ENCODE measurements at regions not wholly inside any gene's neighbourhood (a gene's known extent, or its start where the extent isn't known, plus 50 kb on each side); places are given as distances from the start of the nearest gene placed in this dataset.

DNA sequence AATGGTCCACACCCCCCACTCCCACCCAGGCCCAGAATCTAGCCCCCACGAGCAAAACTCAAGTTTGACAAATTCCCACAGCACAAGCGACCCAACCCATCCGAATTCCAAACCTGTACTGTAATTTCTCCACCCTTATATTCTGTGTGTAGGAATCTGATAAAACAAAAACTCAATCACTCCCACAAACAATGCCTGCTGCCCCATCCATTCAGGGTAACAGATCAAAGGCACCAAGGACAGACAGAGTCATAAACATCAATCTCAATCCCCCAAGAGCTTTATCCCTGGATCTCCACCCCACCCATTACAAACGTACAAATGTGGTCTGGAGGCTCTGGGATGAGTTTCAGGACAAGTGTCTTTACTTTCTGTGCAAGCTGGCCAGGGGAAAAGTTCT, 157.8 kb downstream of the AXIN2 start:
- DNase-seq: no peak

DNA sequence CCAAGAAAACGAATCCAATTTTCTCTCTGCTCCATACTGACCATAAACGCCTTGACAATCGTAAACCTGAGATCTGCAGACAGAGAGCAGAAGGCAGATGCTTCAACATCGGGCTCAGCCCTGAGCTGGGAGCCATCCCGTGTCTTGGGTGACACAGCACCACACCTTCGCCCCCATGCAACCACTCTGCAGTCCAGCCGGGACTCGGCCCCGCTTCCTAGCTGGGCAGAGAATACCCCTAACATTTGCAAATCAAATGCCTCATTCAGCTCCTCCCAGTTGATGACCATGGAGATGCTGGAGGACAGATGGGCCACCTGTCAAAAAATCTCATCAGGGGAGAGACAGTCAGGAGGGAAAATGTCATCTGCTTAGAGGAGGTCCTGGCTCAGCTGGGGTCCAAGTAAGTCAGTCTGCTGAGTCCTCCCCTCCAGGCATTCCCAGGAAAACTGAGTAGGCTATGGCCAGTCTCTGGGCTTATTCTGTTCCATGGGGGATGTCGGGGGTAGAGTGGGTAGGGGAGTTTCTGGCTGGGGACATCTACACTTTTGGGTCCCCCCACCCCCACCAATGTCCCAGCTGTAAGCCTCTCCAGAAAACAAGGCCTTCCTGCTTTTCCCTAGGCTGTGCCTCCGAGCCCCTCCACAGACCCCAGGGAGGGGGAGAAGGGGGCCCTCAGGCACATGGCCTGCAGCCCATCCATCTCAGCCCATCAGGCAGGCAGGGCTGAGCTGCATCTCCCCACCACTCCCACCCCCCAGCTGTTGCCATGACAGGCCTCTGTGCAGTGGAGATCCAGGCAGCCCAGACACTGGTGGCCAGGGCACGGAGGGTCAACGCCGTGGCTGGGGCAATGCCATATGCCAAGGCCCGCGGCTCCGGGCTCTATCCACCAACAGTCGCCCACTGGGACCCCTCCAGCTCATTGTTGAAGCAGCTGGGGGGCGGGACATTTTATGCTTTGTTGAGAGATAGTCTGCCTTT, 158.6 kb downstream of the AXIN2 start:
- DNase-seq: no peak

DNA sequence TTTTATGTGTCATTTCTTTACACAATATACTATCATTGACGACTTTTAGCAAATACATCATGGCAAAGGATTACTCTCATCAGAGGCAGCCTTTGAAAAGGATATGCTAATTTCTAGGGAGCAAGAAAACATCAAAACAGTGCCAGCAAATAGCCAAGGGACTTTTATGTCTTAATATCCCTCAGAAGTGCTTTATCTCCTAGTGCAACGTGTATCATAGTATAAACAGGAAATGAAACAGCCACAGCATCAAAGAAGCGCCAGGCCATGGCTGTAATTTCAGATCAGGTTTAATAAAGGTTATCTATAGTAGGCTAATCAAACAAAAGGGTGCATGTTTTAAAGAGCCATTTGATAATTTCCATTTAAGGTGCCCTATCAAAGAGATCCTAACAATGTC, 159.9 kb downstream of the AXIN2 start:
- DNase-seq: no peak

DNA sequence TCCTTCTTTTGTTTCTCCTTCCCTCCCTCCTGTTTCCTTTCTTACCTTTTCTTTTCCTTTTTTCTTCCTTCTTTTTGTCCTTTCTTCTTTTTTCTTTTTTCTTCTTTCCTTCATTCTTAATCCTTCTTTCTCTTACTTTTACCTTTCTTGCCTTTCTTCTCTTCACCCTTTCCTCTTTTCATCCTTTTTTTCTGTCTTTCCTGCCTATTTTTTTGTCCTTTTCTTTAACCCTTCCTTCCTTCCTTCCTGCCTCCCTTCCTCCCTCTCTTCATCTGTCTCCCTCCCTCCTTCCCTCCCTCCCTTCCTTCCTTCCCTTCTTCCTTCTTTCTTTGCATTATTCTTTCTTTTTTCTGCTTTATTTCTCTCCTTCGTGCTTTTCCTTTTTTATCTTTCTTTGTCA, 160.7 kb downstream of the AXIN2 start:
- no peak for DNase-seq

DNA sequence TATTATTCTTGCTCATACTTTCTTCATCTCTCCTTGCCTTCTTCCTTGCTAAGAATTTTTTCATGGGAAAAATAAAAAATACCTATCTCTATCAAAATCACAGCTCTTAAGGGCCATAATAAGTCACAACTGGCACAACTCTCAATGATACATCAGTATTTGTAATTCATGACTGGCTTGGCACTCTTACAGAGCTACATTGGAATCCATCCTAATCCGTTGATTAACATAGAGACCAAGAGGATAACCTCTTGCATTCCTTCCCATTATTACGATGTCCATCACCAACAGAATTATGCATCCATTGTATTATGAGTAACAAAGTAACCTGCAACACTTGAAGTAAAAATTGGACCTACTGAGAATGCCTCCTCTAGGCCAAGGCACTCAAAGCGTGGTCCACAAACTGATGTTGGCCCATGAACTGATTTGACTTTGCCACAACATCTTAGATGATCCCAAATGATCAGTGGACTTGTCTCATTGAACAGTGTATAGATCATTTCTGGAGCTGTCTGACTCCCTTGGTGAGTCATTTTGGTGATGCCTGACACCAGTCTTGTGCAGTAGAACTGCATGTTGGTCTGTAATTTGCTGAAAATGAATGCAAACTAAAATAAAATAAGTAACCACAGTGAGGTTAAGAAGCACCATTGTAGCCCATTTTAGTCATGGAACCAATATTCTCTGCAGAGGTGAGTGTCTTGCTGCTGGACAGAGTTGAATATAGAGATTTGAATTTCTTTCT, 163.2 kb downstream of the AXIN2 start:
- DNase-seq: no peak

DNA sequence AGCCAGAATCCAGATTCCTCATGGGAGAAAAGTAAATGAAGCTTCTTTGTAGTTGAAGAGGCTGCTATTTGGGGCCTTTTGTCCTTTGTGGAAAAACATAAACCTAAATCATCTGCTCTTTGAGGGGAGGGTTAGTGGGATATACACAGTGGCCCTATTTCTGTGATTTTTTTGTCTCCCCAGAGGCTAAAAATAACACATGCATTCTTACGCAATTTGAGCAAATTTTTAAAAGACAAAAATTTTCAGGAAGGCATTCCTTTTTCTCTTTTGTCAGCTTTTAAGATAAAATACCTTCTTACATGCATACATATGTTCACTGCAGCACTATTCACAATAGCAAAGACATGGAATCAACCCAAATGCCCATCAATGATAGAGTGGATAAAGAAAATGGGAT, 165.5 kb downstream of the AXIN2 start:
- DNase-seq: no peak

DNA sequence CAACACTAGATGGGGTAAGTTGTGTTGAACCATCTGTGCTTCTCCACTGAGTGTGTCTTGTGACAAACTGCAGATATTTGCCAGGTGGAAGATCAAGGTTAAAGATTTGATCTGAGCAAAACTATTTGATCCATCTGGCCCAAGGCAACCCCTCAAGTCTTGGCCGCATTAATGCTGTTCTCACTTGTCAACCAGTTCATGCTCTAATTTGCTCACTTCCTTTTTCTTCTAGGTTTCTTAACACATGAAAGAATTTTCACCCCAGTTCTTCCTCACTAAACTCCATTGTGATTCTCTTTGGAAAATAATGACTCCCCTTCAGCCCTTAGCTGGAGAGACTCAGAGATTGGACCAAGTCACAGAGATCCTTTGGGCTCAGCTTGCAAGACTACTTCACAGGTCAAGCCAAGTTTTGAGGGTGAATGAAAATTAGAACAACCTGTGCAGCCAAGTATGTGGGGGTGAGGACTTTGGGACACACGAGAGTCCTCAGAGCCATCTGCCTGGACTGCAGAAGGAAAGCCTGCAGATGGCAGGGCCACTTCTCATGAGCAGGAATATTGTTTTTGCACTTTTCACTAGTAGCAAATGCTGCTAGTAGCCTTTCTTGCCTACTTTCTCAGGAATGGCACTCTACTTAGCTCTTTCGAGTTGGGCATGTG, 166.5 kb downstream of the AXIN2 start:
- no peak for DNase-seq

DNA sequence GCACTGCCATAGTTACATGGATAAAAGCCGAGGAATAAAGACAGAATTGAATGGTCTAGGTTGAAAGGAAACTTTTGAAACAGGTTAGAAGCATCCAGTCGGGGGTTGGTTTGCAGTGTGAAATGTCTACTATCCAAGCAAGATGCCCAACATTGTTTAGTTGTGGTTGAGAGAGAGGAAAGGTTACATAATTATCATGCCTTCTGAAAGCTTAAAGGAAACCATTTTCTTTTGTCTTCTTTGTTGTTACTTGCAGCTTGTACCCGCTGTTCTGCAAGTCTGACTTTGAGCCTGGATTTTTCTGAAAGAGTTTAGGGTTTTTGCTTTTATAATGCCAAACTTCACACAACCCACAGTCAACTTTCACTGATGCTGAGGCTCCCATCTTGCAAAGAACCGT, 167.9 kb downstream of the AXIN2 start:
- DNase-seq: no peak

DNA sequence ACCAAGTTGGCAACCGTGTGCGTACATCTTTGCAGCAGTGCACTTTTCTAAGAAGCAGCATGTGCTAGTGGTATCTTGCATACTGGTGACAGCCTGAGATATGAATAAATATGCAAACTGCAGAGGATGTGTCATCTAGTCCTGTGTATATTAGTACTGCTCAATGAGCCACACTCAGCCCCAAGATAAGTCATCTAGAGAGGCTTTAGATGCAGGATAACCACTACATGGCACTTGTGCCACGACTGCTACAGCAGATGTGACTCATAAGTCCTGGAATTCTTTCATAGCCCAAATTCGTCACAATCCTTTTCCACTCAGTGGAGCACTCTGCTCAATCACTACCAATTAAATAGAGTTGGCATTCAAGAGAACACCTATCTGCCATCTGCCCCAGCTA, 171.5 kb downstream of the AXIN2 start:
- DNase-seq: no peak

DNA sequence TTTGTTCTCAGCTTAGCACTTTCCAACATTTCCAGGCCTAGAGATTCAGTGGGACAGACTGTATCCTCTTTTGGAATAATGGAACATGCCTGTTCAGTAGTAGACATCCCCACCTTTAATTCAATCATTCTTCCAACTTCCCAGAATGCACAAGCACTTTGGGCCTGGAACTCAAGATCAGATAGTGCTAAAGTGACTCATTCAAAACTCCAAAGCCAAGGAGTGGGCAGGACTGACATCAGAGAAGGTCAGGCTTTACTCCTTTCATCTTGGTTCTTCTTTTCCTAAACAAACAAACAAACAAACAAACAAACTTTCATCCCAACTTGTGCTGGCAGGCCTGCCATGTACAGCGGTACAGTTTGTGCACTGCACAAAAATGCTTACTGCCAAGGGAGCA, 172.0 kb downstream of the AXIN2 start:
- DNase-seq: no peak

DNA sequence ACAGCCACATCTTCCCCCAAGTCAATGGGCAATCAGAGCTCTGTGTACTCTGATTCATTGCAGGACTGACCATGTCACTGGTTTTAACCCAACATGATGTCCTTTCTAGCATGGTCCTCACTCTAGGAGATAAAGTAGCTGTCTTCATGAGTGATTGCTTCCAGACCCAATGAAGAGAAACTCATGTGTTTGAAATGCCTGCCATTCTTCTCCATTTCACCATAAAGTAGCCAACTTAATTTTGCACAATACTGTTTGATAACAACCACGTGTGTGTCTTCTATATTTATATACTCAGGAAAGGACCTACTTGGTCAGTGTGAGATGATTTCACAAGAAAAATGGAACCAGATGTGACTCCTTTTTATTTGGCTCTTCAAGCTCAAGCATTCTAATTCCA, 172.5 kb downstream of the AXIN2 start:
- DNase-seq: no peak

DNA sequence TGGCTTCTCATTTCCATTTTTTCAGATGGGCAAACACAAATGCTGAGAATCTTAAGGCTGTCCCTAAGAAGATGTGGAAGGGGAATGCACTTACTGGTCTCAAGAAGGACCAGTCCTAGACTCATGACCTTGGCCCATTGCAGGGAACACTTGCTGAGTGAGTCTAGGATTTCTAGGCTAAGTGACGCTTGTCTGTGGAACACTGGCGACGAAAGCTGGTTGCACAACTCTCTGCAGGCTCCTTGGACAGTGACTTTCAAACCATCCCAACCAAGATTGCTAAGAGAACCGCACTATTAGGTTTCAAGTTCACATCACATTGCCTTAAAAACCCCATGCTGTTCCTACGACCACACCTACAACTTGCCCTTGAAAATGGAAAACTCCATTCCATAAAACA, 174.1 kb downstream of the AXIN2 start:
- no peak for DNase-seq

DNA sequence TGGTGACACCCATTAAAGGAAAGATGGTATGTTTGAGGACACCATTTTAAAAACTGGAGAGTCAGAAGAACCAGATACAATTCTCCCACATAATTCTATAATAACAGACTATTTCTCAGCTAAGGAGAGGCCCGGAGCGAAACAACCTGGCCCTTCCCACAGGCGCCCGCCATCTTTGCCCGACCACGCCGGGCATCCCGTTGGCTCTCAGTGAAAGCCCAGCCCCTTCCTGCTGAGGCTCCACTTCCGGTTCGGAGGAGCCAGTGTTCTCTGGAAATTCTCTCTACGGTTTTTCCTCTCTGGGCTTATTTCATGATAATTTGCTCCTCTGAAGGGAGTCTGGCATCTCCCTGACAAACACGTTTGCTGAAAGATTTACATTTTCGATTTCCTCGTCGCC, 175.7 kb downstream of the AXIN2 start:
- no peak for DNase-seq

DNA sequence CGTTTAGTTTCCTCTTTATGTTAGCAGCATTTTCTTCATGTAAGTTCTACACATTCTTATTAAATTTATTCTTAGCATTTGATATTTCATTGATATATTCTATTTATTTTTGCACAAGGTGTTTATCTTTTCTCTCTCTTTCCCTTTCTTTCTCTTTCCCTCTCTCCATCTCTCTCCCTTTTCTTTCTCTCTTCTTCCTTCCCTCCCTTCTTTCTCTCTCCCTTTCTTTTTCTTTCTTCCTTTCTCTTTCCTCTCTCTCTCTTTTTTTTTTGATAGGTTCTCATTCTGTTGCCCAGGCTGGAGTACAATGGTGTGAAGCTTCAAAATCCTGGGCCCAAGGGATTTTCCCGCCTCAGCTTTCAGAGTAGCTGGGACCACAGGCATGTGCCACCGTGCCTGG, 176.4 kb downstream of the AXIN2 start:
- DNase-seq: no peak

DNA sequence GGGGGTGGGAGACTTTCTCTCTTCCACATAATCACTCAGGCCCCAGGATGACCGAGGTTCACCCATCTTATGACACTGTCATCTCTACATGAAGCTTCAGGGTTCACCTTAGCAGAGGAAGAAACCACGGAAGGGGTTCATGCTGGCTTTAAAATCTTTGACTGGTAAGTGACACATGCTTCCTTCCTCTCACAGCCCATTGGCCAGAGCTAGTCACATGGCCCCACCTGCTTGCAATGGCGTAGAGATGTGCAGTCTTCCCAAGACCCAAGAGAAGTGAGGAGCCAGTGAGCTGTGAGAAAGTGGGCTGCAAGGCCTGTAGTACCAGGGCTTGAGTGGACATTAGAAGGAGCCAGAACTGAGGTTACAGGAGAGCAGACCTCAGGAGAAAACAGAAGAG, 180.3 kb downstream of the AXIN2 start:
- no peak for DNase-seq

DNA sequence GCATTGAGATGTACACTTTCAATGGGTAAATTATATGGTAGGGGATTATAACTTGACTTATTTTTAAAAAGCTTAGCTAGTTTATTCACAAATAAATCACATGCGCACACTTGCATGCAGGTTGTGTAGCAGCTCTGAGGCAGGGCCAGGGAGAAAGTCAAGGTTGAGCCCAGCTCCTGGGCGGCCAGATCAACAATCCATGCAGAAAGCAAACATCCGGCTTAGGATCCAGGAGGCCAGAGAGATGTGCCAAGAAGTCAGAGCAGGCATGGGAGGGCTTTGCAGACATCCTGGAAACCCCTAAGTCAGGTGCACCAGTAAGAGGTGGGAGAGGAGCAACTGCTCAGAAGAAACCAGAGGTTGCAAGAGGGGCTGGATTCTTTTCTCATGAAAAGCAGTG, 186.5 kb downstream of the AXIN2 start:
- DNase-seq: no peak

DNA sequence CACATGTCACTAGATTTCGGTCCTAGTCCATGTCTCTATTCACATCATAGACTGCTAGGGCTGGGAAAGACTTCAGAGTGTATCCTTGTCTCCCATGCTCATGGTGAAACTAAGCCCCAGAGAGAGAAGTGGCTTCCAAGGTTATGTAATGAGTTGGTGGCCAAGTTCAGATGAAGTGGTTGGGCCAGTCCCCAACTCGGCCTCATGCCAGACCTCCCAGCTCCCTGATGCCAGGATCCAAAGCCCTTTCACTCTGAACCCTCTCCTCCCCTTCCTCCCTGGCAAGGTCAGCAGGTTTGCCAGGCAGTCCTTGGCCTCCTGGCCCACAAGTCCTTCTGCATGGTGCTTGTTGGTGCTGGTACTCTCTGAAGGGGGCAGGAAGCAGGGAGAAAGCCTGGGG, 189.7 kb downstream of the AXIN2 start:
- no peak for DNase-seq

DNA sequence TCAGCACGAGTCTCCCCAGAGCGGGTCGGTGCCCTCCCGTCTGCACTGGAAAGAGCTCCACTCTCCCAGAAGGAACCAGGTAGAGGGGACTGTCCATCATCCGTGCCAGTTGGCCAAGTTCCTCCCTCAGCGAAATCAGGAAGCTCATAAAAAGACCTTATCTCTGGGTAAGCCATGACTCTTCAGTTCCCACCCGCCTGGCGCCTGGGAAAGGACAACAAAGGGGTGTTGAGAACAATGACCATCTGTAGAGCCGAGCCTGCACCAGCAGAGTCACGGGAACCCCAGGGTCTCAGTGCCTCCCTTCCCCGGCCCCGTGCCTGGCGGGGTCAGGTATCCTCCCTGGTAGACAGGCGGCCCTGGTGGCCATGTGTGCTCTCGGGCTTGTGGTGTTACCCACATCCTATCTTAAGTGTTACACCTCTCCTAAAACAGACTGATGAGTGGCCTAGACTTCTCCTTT, 190.7 kb downstream of the AXIN2 start:
- no peak for DNase-seq

DNA sequence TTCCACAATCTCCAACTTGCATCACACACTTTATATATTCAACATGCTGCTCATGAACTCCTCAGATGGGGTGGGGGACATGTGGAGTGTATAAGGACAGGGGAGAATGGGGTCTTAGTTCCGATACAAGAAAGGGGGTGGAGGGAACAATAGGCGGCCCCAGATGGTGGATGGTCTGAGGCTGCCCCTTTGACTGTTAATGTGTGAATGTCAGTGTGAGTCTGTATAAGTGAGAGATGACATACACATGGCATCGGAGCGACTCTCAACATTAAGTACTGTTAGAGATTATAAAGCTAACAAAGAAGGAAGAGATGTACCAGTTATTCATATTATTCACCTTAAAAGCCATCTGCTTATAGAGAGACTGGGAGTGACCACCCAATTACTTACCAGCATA, 193.1 kb downstream of the AXIN2 start:
- DNase-seq: no peak

DNA sequence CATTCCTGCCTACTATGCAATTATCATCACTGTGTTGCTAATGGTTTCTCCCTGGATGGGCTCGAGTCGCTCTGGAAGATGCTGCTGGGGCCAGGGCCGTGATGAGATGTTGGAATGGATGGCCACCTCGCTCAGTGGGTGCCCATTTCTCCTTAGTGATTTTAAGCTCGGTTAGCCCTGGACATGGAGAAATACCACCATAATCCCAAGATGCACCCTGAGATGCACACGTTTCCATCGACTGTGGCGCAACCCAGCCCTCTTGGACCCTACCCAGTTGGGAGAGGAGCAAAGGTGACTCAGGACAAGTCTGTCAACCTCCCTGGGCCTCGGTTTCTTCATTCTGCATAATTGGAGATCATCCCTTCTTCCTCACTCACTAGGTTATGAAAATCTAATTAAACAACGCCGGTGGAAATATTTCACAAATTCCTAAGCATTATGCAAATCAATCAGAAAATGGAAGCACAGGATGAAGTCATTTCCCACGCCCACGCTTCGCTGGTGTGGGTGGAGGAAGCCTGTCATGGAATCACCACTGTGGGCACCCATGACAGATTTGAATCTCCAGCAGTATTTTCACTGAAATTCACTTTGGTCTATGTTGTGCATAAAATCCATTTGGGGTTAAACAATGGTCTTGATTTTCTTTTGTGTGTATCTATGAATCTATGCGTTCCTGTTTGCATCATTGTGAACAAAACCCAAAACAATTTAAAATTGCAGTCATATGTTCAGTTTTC, 195.2 kb downstream of the AXIN2 start:
- no peak for DNase-seq

DNA sequence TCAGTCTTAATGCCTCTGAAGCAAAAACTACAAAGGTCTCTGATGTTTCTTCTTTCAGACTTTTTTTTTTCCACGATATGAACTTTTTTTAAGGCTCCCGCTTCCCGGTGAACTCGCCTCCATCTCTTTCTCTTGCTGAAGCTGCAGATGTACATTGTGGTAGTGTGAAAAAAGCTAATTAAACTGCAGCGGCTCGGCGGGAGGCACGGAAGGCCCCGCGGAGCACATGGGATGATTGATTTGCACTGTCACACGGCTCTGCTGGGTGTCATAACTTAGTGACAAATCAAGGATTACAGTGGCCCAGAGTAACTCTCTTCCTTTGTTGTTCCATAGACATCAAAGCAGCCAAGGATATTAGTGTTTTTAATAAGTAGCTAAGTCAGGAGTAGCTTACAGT, 196.3 kb downstream of the AXIN2 start:
- no peak for DNase-seq

DNA sequence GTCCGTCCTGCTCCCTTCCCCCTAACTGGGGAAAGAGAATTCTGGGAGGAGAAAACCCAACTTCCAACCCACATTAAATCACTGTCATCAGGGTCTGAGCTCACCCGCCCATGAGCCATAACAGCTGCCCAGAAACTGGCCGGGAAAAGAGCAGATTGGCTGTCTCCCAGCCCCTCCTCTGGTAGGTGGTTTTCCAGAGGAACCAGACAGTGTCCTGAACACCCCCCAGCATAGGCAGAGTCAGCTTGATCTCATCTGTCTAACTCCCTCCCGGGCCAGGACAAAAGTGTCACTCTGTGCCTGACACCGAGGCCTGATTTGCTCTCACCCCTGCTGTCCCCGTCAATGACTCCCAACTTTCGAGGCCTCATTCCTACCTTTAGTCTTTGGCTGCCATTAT, 197.0 kb downstream of the AXIN2 start:
- no peak for DNase-seq

DNA sequence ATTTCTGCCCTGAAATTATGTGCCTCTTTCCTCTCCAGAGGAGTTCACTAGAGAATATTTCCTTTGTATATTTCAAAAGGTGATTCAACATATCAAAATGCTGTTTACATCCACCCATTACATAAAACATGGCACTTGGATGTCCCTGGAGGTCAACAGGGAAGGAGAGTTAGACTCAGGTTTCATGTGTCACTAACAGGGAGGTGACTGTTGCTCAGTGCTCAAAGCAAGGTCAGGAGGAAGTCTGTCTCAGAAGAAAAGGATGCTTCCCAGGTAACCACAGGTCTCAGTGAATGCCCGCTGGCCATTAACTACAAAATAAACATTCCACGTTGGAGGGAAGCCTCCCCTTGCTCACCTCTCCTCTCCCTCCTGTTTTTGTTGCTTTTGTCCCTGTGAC, 198.6 kb downstream of the AXIN2 start:
- DNase-seq: no peak

All from NCI-H2107 (cell line).